ENCODE measurements at regions not wholly inside any gene's neighbourhood (a gene's known extent, or its start where the extent isn't known, plus 50 kb on each side); places are given as distances from the start of the nearest gene placed in this dataset.
A peak's percentile ranks its signal among the peaks of the same experiment; 100 is the strongest.

- H3K9me3 ChIP-seq (ENCODE audit: control insufficient read depth in 4 of 4, insufficient read depth in 3 of 4, low read length in 3 of 4), result no peaks in the 10 kb centered on the region
- no peak overlapping the region for H3K9ac ChIP-seq (ENCODE audit: insufficient read depth in 1 of 2, low read length in 2 of 2)
- ATAC-seq (ENCODE audit: insufficient read depth, low FRiP score) (no peak), DNase-seq (no peak)
- no peaks in the 10 kb centered on the region for H3K36me3 ChIP-seq (ENCODE audit: control insufficient read depth in 4 of 4, insufficient read depth in 4 of 4, low read length in 4 of 4)
- H3K27ac ChIP-seq (ENCODE audit: low read depth in 1 of 2, low read length in 1 of 2), result no peak overlapping the region
- no peaks in the 10 kb centered on the region for H3K4me1 ChIP-seq (ENCODE audit: control insufficient read depth in 5 of 5, insufficient read depth in 5 of 5, low read length in 5 of 5)
- no peaks in the 10 kb centered on the region for H3K27me3 ChIP-seq (ENCODE audit: control insufficient read depth in 3 of 3, insufficient read depth in 3 of 3, low read length in 2 of 3)
- 58 to 83% methylated on average over 1 of the region's 1 CpG for WGBS, 2 donors
- TF ChIP-seq, protein P1, sequence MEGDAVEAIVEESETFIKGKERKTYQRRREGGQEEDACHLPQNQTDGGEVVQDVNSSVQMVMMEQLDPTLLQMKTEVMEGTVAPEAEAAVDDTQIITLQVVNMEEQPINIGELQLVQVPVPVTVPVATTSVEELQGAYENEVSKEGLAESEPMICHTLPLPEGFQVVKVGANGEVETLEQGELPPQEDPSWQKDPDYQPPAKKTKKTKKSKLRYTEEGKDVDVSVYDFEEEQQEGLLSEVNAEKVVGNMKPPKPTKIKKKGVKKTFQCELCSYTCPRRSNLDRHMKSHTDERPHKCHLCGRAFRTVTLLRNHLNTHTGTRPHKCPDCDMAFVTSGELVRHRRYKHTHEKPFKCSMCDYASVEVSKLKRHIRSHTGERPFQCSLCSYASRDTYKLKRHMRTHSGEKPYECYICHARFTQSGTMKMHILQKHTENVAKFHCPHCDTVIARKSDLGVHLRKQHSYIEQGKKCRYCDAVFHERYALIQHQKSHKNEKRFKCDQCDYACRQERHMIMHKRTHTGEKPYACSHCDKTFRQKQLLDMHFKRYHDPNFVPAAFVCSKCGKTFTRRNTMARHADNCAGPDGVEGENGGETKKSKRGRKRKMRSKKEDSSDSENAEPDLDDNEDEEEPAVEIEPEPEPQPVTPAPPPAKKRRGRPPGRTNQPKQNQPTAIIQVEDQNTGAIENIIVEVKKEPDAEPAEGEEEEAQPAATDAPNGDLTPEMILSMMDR (IDR thresholded peaks at IDR 0.05; ENCODE audit: control extremely low read depth, extremely low read depth), result no peak
- no peak overlapping the region for H3K4me3 ChIP-seq
These were observed 222.0 kb downstream of the SETD4 start for GRCh38 chr21:35838350-35838749.

DNA sequence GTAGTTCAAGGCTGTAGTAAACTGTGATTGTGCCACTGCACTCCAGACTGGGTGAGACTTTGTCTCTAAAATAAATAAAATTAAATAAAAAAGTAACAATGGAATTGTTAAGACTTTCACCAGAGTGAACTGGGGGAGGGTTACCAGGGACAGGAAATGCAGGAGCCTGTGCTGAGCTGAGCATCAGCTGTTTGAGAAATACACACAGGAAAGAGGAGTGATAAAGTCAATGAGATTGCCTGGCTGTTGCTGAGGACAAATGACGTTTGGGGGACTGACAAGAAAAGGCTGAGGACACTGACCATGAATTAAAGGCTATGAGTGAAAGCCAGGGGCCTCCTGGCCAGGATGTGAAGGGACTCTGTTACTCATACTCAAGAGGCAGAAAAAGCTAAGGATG, 226.3 kb downstream of the SETD4 start:
- H3K9me3 ChIP-seq (ENCODE audit: control insufficient read depth in 4 of 4, insufficient read depth in 3 of 4, low read length in 3 of 4), result no peaks in the 10 kb centered on the region
- 13 to 15% methylated on average over 1 of the region's 1 CpG for WGBS, 2 donors
- DNase-seq, result peak in 1 of 3 donors; percentile 17
- H3K9ac ChIP-seq (ENCODE audit: insufficient read depth in 1 of 2, low read length in 2 of 2), result no peak overlapping the region
- no peak overlapping the region for H3K4me3 ChIP-seq
- H3K27me3 ChIP-seq (ENCODE audit: control insufficient read depth in 3 of 3, insufficient read depth in 3 of 3, low read length in 2 of 3), result no peaks in the 10 kb centered on the region
- H3K36me3 ChIP-seq (ENCODE audit: control insufficient read depth in 4 of 4, insufficient read depth in 4 of 4, low read length in 4 of 4), result no peaks in the 10 kb centered on the region
- no peak overlapping the region for H3K27ac ChIP-seq (ENCODE audit: low read depth in 1 of 2, low read length in 1 of 2)
- TF ChIP-seq, protein P1 (IDR thresholded peaks at IDR 0.05; ENCODE audit: control extremely low read depth, extremely low read depth), result no peak
- no peaks in the 10 kb centered on the region for H3K4me1 ChIP-seq (ENCODE audit: control insufficient read depth in 5 of 5, insufficient read depth in 5 of 5, low read length in 5 of 5)
- ATAC-seq (ENCODE audit: insufficient read depth, low FRiP score), result no peak

DNA sequence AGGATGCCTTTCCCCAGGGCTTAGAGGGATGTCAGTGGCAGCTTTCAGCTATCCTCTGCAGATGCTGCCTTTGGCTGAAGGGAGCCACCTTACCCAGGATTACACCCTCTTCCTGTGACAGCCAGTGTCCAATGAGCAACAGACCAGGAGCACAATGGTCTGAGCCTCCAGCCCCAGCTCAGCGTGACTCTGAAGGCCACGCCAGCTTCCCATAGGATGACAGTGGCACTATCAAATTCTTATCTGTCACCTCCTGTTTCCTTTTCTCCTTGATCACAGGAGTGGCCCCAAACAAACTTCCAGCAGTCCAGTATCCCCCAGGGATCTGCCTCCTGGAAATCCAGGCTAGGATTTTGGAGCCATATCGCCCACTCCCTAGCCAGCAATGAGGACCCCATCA, 226.9 kb downstream of the SETD4 start:
- Histone ChIP-seq H3K27ac (ENCODE audit: low read depth in 1 of 2, low read length in 1 of 2) (no peak overlapping the region), H3K36me3 (ENCODE audit: control insufficient read depth in 4 of 4, insufficient read depth in 4 of 4, low read length in 4 of 4) (no peaks in the 10 kb centered on the region)
- no peak for ATAC-seq (ENCODE audit: insufficient read depth, low FRiP score)

DNA sequence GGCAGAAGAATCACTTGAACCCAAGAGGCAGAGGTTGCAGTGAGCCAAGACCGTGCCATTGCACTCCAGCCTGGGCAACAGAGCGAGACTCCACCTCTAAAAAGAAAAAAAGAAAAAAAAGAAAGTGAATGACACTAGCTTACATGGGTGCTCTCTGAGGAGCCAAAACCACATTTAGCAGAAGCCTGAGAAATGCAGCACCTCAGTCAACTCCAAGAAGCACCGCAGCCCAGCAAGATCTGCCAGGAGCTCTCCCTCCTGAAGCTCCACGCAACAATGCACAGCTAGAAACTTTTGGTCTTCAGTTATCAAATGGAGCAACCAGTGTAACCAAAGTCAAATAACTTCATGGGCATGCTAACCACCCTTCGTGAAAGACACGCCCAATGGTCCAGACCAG, 229.1 kb downstream of the SETD4 start:
- Histone ChIP-seq H3K27ac (ENCODE audit: low read depth in 1 of 2, low read length in 1 of 2) (no peak overlapping the region), H3K4me1 (ENCODE audit: control insufficient read depth in 5 of 5, insufficient read depth in 5 of 5, low read length in 5 of 5) (no peaks in the 10 kb centered on the region), H3K9me3 (ENCODE audit: control insufficient read depth in 4 of 4, insufficient read depth in 3 of 4, low read length in 3 of 4) (no peaks in the 10 kb centered on the region), H3K9ac (ENCODE audit: insufficient read depth in 1 of 2, low read length in 2 of 2) (no peak overlapping the region), H3K36me3 (ENCODE audit: control insufficient read depth in 4 of 4, insufficient read depth in 4 of 4, low read length in 4 of 4) (no peaks in the 10 kb centered on the region), H3K27me3 (ENCODE audit: control insufficient read depth in 3 of 3, insufficient read depth in 3 of 3, low read length in 2 of 3) (peaks cover 0 to 2% (median 0%) of the 10 kb centered on the region in 3 donors), H3K4me3 (no peak overlapping the region)
- TF ChIP-seq, protein P1 (IDR thresholded peaks at IDR 0.05; ENCODE audit: control extremely low read depth, extremely low read depth), result no peak
- DNase-seq (no peak), ATAC-seq (ENCODE audit: insufficient read depth, low FRiP score) (no peak)
- WGBS, 2 donors, result 93 to 95% methylated on average over 6 of the region's 6 CpGs

More for the DNA sequence above, 226.9 kb downstream of the SETD4 start:
- no peaks in the 10 kb centered on the region for H3K4me1 ChIP-seq (ENCODE audit: control insufficient read depth in 5 of 5, insufficient read depth in 5 of 5, low read length in 5 of 5)
- WGBS, 2 donors, result 73 to 77% methylated on average over 3 of the region's 3 CpGs
- no peaks in the 10 kb centered on the region for H3K9me3 ChIP-seq (ENCODE audit: control insufficient read depth in 4 of 4, insufficient read depth in 3 of 4, low read length in 3 of 4)
- no peak for DNase-seq
- no peak overlapping the region for H3K4me3 ChIP-seq
- H3K9ac ChIP-seq (ENCODE audit: insufficient read depth in 1 of 2, low read length in 2 of 2), result no peak overlapping the region
- TF ChIP-seq, protein P1 (IDR thresholded peaks at IDR 0.05; ENCODE audit: control extremely low read depth, extremely low read depth), result no peak
- H3K27me3 ChIP-seq (ENCODE audit: control insufficient read depth in 3 of 3, insufficient read depth in 3 of 3, low read length in 2 of 3), result peaks cover 0 to under 1% (median 0%) of the 10 kb centered on the region in 3 donors
